A549 (cell line): ENCODE measurements at regions not wholly inside any gene's neighbourhood (a gene's known extent, or its start where the extent isn't known, plus 50 kb on each side); places are given as distances from the start of the nearest gene placed in this dataset.

ENCODE experiments used
- HDAC2 ChIP-seq: fragments of 200-600 bp; sonication (generic); IDR thresholded peaks from 2 replicates; pipeline ENCODE4 v1.6.1; 2016
- MAFK ChIP-seq: fragments of 450-650 bp; IDR thresholded peaks from 2 replicates; pipeline ENCODE4 v1.6.1; 2014; ENCODE audit not compliant: partially characterized antibody
- MAZ ChIP-seq: fragments of 150-350 bp; IDR thresholded peaks from 2 replicates; pipeline ENCODE4 v1.6.1; 2014; ENCODE audit warnings: antibody characterized with exemption, low read depth, low read length, borderline replicate concordance
- RNF2 ChIP-seq: fragments of 200-600 bp; sonication (generic); IDR thresholded peaks from 2 replicates; pipeline ENCODE4 v1.6.1; 2016; ENCODE audit warnings: low read depth, mild to moderate bottlenecking, antibody characterized with exemption, moderate library complexity, borderline replicate concordance
- SMC3 ChIP-seq: fragments of >200 bp; sonication (Bioruptor Twin); formaldehyde crosslinking; IDR thresholded peaks from 3 replicates; pipeline ENCODE4 v1.6.1; 2018; ENCODE audit warnings: inconsistent platforms
- TP53 ChIP-seq: fragments of 250-450 bp; sonication (Bioruptor Pico); IDR thresholded peaks from 2 replicates; pipeline ENCODE4 v1.5.0; 2021; ENCODE audit warnings: mild to moderate bottlenecking, moderate library complexity
- ZFP36 ChIP-seq: fragments of 450-650 bp; IDR thresholded peaks from 2 replicates; pipeline ENCODE4 v1.6.1; 2014; ENCODE audit warnings: borderline replicate concordance; ENCODE audit not compliant: partially characterized antibody
- TF ChIP-seq, protein P1 (sequence below): IDR thresholded peaks from 2 replicates; pipeline ENCODE4 v1.6.1; 2012
- TF ChIP-seq, protein P2 (sequence below): fragments of >200 bp; sonication (Bioruptor Twin); formaldehyde crosslinking; IDR thresholded peaks from 3 replicates; pipeline ENCODE4 v1.5.1; 2016
- TF ChIP-seq, protein P3 (sequence below): fragments of 200-600 bp; sonication (generic); IDR thresholded peaks from 2 replicates; pipeline ENCODE4 v1.6.1; 2016; ENCODE audit warnings: antibody characterized with exemption, mild to moderate bottlenecking, moderate library complexity

DNA sequence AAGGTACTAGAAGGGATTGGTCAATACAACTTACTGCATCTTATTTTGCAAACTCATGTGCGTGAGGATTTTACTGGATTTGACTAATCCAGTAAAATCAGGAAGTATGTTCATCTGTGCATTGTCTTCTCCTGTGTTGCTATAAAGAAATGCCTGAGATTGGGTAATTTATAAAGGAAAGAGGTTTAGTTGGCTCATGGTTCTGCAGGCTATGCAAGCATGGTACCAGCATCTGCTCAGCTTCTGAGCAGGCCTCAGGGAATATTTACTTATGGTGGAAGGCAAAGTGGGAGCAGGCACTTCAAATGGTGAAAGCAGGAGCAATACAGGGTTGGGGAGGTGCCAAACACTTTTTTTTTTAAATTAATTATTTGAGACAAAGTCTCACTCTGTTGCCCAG lies 2199.5 kb upstream of the WWC1 start:
- TF ChIP-seq, protein P1, sequence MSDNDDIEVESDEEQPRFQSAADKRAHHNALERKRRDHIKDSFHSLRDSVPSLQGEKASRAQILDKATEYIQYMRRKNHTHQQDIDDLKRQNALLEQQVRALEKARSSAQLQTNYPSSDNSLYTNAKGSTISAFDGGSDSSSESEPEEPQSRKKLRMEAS, result no peak
- TF ChIP-seq TP53 (CRISPR knock-in tag) (no peak), MAFK (no peak), SMC3 (no peak), MAZ (no peak), ZFP36 (no peak), RNF2 (no peak), HDAC2 (no peak)
- TF ChIP-seq, protein P2, sequence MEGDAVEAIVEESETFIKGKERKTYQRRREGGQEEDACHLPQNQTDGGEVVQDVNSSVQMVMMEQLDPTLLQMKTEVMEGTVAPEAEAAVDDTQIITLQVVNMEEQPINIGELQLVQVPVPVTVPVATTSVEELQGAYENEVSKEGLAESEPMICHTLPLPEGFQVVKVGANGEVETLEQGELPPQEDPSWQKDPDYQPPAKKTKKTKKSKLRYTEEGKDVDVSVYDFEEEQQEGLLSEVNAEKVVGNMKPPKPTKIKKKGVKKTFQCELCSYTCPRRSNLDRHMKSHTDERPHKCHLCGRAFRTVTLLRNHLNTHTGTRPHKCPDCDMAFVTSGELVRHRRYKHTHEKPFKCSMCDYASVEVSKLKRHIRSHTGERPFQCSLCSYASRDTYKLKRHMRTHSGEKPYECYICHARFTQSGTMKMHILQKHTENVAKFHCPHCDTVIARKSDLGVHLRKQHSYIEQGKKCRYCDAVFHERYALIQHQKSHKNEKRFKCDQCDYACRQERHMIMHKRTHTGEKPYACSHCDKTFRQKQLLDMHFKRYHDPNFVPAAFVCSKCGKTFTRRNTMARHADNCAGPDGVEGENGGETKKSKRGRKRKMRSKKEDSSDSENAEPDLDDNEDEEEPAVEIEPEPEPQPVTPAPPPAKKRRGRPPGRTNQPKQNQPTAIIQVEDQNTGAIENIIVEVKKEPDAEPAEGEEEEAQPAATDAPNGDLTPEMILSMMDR, result no peak
- TF ChIP-seq, protein P3, sequence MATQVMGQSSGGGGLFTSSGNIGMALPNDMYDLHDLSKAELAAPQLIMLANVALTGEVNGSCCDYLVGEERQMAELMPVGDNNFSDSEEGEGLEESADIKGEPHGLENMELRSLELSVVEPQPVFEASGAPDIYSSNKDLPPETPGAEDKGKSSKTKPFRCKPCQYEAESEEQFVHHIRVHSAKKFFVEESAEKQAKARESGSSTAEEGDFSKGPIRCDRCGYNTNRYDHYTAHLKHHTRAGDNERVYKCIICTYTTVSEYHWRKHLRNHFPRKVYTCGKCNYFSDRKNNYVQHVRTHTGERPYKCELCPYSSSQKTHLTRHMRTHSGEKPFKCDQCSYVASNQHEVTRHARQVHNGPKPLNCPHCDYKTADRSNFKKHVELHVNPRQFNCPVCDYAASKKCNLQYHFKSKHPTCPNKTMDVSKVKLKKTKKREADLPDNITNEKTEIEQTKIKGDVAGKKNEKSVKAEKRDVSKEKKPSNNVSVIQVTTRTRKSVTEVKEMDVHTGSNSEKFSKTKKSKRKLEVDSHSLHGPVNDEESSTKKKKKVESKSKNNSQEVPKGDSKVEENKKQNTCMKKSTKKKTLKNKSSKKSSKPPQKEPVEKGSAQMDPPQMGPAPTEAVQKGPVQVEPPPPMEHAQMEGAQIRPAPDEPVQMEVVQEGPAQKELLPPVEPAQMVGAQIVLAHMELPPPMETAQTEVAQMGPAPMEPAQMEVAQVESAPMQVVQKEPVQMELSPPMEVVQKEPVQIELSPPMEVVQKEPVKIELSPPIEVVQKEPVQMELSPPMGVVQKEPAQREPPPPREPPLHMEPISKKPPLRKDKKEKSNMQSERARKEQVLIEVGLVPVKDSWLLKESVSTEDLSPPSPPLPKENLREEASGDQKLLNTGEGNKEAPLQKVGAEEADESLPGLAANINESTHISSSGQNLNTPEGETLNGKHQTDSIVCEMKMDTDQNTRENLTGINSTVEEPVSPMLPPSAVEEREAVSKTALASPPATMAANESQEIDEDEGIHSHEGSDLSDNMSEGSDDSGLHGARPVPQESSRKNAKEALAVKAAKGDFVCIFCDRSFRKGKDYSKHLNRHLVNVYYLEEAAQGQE, result no peak
